Pons (tissue), 1 donor: ENCODE measurements at regions not wholly inside any gene's neighbourhood (a gene's known extent, or its start where the extent isn't known, plus 50 kb on each side); places are given as distances from the start of the nearest gene placed in this dataset.

Experiments used
- DNase-seq: peaks from one replicate; pipeline ENCODE4 v3.0.0-alpha.2; 2016; ENCODE audit warnings: low spot score

DNA sequence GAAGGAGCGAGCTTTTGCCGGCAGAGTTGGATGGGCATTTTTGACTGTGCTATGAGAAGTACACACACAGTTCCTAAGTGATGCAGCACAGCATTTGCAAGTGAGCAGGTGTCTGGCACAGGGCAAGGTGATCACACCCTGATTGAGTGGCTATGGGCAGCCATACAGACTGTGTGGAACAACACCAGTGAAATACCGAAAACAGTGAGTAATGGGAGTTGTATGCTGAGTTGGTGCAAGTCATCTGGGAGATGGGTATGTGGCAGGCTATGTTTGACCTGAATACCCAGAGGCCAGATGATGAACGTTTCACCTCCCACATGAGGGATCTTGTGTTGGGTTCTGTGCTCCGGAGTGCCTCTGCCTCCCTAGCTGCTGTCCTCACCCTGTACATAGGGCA, 53.5 kb upstream of the TIPARP start:
- DNase-seq = no peak

DNA sequence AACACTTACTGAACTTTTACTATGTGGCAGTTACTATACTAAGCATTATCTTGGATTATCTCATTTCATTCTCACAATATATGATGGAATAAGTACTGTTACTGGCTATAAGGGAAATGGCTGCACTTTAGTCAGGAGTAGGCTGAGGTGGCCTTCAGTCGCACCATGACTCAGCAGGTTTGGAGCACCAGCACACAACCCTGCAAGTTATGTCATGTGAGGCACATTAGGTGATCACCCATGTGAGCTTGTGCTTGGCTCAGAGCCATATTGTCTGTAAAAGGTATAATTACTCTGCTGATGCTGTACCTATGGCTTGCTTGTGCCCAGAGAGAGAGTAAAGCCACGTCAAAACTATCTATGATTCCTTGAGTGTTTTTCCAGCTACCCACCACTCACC, 54.1 kb upstream of the TIPARP start:
- DNase-seq = no peak

DNA sequence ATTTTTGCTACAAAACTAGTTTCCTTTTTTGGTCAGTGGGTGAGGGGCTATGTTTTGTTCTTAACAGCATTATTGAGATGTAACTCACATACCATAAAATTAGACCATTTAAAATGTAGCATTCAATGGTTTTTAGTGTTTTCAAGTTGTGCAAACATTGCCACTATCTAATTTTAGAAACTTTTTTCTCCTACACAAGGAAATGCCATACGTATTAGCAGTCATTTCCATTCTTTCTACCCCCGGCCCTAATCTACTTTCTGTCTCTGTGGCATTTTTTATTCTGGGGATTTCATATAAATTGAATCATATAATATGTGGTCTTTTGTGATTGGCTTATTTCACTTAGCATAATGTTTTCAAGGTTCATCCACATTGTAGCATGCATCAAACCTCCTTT, 55.0 kb upstream of the TIPARP start:
- no peak for DNase-seq

DNA sequence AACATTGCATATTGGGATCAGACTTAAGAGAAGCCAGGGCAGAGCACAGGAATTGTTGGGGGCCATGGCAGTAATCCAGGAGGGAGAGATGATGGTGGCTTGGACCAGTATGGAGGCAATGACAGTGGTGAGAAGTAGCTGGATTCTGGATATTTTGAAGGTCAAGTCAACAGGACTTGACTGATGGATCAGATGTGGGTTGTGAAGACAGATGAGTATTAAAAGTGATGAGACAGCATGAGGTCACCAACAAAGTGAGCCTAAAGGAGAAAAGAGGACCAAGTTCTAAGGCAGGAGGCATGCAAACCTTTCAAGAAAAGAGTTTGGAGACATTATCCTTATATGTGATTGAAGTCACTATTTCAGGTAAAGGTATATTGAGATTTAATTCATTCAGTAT, 56.6 kb upstream of the TIPARP start:
- DNase-seq = no peak

DNA sequence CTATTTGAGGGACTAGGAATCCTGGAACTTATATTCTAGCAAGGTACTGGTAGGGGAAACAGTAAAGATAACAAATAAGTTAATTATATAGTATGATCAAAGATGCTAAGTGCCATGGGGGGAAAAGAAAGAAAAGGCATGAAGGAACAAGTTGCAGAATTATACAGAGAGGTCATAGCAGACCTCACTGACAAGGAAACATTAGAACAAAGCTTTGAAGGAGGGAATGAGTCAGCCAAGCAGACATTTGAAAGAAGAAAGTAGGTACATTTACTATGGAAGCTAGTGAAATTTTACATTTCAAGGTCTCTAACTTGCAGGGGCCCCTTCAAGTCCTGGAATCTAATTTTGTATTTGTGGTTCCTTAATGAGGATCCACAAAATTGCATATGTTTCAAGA, 57.2 kb upstream of the TIPARP start:
- DNase-seq = no peak

DNA sequence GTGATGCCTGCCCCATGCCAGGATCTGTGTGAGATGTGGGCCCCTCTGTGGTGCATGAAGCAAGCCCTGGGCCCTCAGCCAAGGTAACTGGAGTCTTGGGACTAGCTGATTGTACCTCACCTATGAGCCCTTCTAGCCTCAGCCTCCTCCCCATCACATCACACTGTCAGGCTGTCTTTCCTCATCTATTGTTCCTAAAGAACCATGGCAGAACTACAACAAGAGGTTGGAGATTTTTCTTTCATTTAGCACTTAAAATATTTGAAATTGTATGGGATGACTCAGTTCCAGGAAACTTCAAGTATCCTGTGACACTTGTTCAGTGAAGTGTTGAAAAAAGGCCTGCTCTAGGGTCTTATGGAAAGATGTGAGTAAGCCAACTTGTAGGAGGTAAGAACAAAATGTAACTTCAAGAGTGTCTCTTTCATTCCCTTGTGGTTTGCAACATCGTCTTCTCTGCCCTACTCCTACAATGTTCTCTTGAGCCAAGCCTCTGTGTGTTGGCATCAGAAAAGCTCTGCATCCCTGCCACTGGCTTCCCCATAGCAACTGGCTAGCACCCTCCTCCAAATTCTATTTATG, 58.7 kb upstream of the TIPARP start:
- no peak for DNase-seq

DNA sequence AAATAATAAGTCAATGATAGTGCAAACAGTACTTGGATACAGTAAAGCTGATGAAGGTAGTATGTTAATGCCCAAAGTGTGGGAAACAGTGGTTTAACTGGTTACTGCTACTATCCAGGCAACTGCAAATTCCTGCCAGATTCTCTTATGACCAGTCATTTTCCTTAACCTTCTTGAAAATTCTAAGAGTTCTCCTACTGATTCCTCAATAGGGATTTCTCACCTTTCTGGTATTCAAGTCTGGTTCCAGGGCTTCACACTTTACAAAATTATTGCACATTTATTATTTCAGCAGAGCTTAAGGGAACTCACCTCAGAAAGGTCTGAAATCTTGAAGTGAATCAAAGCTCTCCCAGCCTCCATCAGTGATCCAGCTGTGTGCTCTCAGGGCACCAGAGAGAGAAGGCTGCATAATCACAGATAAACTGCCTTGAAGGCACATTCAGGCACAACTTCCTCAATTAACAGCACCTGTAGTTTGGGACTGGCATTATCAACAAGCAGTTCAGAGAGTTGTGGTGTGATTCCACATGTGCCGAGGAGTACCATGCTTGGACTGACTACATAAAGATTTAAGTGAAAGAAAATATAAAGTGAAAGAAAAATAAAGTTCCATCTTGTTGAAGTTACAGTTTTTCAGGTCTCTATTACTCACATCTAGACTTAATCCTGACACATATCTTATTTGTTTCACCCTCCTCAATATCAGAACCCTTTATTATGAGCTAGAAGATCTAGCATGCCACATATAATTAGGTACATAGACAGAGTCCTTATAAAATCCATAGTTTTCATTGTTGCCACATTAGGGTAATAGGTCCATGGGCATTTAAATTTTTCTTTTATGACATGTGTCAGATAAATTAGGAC, 59.5 kb upstream of the TIPARP start:
- DNase-seq = no peak

DNA sequence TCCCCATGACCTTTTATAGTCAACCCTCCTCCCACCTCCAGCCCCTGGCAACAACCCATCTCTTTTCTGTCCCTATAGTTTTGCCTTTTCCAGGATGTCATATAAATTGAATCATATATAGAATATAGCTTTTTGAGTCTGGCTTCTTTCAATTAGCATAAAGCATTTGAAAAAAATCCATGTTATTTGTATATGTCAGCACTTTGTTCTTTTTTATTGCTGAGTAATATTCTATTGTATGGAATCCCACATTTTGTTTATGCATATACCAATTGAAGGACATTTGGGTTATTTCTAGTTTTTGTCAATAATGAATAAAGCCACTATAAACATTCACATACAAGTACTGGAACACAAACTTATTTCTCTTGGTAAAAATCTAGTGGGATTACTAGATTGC, 58.0 kb upstream of the SSR3 start:
- DNase-seq = no peak

DNA sequence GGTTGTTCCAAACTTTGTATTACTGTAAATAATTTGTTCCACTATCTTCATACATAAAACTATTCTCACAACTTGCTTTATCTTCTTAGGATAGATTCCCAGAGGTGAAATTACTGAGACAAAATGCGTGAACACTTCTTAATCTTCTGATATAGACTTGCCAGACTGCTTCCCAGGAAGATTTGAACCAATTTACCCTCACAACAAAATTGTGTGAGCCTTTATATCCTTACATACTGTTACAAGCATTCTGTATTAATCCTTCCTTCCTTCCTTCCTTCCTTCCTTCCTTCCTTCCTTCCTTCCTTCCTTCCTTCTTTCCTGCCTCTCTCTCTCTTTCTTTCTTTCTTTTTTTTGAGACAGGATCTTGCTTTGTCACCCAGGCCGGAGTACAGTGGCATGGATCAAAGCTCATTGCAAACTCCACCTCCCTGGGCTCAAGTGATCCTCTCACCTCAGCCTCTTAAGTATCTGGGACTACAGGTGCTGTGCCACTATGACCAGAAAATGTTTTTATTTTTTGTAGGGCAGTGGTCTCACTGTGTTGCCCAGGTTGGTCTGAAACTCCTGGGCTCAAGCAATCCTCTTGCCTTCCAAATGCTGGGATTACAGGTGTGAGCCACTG, 57.1 kb upstream of the SSR3 start:
- DNase-seq = no peak

DNA sequence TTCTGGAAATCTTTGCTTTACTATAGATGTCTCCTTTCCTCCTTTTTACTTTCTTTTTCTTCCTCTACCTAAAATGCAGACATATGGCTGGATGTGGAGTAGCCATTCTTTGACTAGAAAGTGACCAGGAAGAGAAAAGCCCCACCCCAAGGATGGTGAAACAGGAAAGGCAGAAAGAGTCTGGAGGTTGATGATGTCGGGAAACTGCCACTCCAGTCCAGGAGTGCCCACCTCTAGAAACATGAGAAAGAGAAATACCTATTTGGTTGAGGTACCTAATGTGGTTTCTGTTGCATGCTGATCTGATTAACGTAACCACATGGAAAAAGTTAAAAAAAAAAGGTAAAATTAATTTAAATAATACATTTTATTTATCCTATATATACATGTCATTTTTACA, 55.2 kb upstream of the SSR3 start:
- DNase-seq = no peak

DNA sequence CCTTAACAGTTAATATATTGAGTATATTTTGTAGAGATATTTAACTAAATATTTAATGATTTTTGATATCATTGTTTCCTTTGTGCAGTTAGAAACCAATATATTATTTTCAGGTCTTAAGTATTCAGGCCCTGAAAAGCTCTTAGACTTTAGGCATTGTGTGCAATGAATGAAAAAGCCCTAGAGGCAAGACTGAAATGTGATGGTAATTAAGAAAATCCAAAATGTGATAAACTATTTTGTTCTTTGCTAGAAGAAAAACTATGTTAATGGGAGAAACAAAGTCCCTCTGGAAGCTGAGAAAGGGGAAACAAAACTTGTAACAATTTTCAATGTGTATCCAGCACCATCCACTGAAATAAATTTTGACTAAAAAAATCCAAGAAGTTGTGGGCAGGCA, 54.6 kb upstream of the SSR3 start:
- no peak for DNase-seq

DNA sequence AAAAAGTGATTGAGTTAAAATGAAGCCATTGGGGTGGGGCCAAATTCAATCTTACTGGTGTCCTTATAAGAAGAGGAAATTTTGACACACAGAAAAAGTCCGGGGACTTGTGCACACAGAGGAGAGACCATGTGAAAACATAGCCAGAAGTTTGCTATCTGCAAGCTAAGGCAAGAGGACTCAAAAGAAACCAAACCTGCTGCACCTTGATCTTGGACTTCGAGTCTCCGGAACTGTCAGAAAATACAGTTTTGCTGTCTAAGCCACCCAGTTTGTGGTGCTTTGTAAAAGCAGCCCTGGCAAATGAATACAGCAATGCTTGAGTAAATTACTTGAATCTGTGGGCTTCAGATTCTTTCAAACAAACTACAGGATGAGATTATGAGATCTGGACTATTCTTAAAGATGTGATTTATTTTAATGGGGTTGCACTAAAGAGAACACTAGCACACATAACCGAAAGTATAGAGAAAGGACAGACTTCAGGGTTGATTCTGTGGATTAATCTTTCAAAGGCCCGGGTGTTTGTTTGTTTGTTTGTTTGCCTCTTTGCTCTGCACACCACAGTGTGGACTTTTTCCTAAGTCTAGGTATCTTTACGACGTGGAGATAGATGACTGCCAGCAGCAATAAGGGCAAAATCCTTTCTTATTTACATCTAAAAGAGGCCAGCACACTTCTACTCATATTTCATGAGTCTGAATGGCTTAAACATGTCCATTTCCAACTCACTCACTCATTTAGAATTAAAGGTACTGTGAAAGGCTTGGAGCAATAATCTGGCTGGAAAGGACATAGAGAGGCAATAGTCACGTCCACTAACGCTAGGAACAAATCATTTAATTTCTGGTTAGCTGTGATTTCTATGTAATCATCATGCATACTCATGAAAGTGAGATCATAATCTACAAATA, 53.9 kb upstream of the SSR3 start:
- DNase-seq = no peak

DNA sequence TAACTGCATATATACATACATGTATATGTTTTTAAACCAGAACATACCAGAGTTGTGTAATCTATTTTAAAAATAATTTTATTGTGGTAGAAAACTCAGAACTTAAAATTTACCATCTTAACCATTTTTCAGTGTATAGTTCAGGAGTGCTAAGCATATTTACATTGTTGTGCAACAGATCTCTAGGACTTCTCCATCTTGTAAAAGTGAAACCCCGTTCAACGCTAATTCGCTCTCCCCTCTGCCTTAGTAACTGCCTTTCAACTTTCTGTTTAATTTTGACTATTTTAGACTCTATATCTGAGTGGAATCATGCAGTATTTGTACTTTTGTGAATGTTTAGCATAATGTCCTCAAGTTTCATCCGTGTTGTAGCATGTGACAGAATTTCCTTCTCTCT, 51.8 kb upstream of the SSR3 start:
- DNase-seq = peak; percentile 26

DNA sequence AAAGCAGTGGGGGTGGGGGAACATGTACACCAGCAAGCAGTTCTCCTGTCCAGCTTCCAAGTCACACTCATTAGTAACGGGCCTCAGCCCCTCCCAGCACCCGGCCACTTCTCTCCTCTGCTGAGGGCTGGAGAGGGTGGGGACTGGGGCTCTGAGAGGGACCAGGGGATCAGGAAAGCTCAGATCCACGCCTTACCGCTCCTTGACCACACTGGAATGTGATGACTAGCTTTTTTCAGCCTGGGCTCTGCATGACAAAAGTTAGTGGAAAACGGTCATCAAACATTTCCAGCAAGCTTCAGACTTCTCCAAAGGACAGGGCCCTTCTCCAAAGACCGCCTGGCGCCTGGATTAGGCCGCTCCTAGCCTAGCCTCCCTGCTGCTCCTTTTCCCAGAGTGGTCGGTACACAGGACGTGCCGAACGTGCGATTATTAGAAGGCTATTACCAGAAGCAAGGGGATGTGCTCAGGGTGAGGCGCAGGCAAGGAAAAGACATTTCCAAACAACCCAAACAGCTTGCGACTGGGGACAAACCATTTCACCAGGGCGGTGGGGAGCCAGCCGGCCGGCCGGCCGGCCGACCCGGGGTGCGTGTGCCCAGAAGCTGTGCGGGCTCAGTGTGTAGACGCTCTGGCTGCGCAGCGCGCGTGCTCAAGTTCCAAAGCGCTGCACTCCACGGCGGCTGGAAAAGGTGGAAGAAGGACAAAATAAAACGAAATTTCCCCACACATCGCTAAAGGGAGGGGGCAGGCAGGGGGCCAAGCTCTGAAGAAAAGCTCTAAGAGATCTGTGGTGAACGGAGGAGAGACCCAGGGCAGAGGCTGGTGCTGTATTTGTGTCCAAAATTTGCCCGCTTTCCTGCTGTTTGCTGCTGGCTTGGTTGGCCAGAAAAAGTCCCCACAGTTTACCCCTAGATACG, 51.0 kb upstream of the SSR3 start:
- peak; percentile 17 for DNase-seq

DNA sequence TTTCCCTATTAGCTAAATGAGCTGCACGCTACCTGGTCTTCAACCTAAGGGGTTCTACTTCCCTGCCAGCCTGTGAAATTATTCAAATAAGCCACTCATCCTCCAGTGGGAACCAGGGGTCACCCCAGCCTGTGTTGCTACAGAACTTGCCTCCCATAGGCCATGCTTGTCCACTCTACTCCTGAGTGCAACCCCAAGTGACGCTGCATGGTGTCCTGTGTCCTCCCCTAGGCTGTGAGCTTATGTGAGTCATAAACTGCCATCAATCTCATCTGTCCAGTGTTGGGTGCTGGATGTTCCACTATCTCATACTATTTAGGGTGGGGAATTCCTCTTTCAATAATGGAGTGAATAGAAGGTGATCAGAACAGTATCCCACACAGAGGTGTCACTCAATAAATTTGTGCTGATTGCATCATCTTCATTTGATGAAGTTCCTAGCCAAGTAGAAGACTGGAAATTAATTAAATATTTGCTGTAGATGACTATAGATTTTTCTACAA, 49.8 kb upstream of the SSR3 start:
- DNase-seq = no peak
